NCI-H1436 (cell line): ENCODE measurements at regions not wholly inside any gene's neighbourhood (a gene's known extent, or its start where the extent isn't known, plus 50 kb on each side); places are given as distances from the start of the nearest gene placed in this dataset.

Source experiments
- DNase-seq: peaks from one replicate; lab custom pipeline; 2025; lab: John Stamatoyannopoulos, UW

DNA sequence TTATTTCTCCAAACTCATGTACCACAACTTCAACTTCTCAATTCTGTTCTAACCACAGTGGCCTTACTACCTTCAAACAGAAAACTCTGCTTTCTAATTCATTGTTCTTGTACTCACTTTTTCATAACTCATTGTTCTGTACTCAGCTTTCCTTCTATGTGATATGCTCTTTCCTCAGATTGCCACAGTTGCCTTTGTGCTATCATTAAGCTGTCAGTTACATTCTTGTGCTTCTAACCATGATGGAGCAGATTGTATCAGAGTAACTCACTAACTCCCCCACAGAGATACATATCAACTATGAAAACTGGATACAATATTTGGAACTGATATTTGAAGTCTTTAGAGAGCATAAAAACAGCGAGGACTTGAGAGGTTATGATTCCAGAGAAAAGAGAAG, 1213.7 kb downstream of the KCNT2 start:
- DNase-seq, result no peak

DNA sequence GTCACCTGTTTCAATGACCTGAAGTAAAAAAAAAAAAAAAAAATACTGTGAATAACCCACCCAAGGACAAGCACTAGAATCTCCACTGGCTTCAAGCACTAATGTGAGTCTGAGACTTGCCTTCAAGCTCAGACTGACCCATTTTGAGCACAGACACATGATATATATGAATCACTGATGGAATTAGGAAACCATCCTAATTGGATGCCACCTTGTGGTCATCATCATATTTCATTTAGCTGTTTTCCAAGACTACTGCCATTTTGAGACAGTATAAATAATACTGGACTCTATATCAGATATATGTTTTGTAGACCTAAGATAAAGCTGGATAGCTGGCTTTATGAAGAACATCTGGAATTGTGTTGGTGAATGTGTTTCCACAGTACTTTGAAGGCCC, 1232.0 kb downstream of the KCNT2 start:
- no peak for DNase-seq

DNA sequence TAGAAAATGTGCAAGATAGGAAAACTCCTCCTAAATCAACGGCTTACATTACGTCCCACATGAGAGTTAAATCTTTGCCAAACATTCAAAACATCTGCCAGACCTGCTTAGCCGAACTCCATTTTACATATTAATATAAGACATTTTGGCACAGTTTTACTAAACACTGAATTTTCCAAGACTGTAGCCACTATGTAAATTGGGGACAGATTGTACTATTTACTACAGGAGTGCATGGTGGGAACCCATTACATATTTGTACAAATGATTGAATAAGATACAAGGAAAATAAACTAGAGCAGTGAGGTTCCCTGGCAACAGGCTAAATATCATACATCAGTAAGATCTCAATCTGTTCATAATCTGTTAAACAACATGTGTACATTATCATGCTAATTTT, 1234.4 kb downstream of the KCNT2 start:
- DNase-seq, result no peak

DNA sequence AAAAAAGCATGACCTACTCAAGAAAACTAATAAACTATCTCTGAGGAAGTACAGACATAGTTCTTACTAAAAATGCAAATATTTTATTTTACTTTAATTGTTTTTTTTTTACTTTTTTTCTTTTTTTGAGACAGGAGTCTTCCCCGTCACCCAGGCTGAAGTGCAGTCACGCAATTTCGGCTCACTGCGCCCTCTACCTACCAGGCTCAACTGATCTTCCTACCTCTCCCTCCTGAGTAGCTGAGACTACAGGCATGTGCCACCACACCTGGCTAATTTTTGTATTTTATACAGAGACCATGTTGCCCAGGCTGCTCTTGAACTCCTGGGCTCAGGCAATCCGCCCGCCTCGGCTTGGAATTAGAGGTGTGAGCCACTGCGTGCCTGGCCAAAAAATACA, 1263.1 kb downstream of the KCNT2 start:
- no peak for DNase-seq

DNA sequence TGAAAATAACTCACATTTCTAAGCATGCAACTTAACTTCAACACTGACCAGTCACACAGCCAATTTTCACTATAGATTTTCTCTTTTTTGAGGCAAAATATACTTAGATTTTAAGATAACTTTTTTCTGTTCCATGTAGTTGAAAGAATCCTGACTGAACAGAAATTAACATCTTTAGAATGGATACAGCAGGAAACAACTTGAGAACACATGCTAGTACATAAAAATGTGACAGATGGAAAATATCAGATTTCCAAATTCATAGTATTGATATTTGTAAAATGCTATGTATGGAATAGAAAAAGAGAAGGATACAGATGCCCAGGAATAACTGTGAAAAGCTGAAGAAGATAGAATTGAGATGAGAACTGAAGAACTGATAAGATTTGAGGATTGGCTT, 1270.6 kb downstream of the KCNT2 start:
- DNase-seq, result no peak

DNA sequence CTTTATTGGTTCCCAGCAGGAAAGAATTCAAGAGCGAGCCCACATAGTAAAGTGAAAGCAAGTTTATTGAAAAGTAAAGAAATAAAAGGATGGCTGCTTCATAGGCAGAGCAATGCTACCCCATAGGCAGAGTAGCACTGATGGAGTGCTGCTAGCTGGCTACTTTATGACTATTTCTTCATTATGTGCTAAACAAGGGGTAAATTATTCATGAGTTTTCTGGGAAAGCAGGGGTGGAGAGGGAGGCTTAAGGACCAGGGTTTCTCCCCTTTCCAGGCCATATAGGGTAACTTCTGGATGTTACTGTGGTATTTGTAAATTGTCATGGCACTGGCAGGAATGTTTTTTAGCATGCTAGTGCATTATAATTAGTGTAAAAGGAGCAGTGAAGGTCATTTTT, 1271.4 kb downstream of the KCNT2 start:
- DNase-seq, result no peak

DNA sequence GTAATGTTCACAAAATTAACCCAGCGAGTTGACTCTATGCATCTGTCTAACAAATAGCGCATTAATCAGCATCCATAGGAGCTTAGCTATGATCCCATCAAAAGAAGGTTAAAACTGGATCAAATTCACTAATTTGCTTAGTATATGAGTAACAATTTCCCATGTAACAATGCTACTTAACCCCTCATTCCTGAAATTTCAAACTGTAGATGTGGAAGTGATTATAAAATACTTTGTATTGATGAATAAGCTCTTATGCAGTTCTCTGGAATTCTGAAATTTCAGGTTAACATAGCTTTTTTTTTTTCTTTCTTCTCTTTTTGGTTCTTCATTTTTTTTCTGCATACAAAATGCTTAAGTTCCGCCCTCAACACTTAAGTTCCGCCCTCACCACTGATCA, 1272.7 kb downstream of the KCNT2 start:
- no peak for DNase-seq

DNA sequence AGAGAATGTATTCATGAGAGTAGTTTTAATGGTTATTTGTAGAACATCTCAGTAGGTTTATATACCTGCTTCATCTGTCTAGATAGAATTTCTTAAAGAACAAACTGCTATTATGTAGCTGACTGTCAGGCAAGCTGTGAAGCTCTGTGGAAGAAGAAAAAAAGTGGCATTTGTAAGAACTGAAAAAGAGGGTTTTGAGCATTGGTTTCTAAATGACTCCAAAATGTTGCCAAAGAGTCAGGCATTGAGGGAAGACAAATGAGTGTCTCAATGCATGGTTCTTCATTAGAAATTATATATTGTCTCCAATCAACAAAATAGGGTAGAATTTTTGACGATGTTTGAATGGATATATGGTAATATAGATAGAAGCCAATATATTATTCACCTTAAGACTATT, 1276.1 kb downstream of the KCNT2 start:
- DNase-seq, result no peak

DNA sequence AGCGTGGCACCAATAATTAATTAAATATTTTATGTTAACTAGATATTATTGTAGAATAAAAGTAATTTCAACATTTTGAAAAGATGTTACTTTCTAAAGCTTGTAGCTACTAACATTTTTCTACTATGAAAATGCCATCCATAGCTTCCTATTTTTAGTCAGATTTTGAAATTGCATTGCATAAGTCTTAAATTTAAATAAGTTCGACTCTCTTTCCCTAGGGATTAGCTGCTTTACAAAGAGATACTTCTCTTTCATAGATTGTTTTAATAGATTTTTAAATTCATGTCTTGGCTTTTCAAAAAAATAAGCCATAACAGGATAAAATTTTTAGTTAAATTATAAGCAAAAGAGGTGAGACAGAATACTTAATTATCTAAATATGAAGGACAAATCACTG, 1279.6 kb downstream of the KCNT2 start:
- DNase-seq, result no peak

DNA sequence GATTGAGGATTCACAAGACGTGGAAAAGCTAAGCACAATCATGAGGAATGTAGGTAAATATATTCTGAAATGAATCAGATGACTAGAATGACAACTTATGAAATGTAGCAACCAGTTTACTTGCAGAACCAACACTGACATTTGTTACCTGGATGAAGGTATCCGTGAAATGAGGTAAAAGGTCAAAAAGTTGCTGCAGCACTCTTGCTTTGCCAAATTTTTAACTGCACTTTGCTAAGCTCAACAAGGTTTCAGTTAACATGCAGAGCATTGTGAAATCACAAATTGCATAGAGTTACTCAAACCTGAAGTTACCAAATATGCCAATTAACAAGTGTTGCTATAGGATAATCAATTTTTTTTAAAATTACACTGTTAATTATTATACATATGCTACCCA, 1280.1 kb downstream of the KCNT2 start:
- DNase-seq, result no peak

DNA sequence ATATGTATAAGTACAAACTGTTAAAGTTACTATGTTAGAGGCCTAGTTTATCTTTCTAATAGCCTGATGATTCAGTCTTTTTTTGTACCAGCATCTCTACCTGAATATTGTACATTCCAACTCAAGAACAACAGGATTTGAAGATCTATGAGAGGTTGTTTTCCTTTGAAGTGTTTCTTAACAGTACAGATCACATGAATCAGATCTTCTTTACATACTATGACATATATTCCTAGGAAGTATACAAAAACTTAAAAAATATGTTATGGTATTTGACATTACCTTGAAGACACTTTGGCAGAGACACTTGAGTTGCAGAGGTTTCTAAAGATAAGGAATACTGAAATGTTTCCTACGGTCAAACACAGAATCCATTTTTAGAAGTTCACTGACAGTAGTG, 1280.9 kb downstream of the KCNT2 start:
- DNase-seq, result no peak

DNA sequence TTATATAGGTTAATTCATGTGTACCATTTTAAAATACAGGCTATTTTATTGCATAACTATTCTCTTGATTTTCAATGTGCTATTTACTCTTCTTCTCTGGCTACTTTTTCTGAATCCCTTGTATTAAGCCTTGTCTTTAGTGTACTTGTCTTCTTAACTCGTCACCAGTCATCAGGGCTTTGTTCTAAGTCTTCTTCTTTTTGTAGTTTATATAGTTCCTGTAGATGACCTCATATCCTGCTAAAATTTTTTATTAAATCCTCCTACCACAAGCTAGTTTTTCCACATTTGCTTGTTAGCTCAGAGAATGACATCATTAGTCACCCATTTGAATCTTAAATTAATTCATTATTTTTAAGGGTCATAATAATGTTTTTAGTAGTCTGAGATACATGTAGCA, 1281.9 kb downstream of the KCNT2 start:
- DNase-seq, result no peak

DNA sequence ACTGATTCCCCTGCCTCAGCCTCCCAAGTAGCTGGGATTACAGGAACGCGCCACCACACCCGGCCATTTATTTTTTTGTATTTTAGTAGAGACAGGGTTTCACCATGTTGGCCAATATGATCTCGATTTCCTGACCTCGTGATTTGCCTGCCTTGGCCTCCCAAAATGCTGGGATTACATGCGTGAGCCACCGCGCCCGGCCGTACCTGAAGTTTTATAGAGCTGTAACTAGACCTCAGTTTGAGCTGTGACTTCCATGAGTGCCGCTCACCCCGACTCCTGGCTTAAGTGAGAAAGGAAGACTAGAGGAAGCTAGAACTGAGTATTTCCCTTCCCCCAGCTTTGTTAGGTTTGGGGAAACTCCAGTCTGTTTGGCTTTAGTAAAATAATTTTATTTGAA, 1283.1 kb downstream of the KCNT2 start:
- DNase-seq, result no peak

DNA sequence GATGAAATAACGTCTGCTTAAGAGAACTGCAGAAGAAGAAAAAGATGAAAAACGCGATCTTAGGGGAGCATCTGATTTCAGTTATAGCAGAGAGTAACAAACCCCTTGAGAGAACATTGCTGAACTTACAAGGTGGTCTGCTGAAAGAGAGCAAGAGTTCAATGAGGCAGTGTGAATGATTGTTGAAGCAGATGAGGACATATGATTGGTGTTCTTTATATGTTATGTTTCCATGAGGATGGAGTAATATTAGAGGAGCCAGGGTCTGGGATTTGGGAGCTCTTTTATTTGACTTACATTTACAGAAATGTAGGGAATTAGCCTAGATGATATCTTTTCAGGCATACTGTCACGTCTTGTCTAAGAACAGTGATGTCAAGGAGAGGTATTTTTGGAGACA, 1302.0 kb downstream of the KCNT2 start:
- no peak for DNase-seq

DNA sequence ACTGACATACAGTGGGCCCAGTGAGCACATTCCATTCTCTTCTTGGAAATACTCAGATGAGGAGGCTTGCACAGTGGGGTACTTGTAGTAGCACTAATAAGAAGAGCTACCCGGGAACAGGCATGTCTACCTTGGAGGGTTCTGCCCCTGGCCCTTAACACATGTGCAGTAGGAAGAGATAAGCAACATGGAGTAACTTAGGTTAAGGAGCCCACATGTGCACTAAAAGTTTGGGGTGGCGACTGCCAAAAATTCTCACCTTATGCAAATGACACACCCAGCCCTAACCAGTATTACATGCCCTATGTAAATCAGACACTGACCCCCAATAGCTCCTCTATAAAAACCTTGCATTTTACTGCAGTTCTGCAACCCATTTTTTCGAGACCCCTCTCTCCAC, 1313.3 kb downstream of the KCNT2 start:
- no peak for DNase-seq

DNA sequence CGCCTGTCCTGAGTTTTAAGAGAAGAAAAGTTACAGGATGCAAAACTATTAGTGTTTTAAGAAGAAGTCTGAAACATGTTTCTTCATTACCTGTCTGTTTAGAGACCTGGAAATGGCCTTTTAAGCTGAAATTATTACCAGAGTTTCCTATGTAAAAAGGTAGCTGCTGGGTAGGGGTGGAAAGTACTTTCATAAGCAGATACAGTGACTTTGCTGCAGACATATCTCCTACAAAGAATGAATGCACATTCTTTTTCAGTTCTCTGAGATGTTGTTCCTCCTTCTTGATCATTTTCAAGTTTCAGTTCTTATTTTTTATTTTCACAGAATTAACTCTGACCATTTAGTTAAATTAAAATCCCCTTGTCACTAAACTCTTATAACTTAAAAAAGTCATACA, 1329.6 kb downstream of the KCNT2 start:
- no peak for DNase-seq

DNA sequence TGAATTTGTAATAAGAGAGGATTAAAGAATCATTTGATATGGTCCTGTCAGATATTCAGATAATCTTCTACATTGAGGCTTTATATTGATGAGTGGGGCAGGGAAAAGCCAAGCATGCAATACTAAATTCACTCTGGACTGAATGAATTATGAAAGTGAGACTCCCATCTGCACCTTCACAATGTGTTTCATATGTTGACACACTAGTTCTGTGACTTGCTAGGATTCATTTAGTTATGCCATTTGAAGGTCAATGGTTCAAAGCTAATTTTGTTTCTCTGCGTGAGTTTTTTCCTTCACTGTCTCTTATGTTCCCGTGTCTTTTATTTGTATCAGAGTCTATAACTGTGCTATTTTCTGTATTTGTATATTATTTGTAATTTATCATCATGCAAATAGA, 1332.5 kb downstream of the KCNT2 start:
- DNase-seq, result no peak

DNA sequence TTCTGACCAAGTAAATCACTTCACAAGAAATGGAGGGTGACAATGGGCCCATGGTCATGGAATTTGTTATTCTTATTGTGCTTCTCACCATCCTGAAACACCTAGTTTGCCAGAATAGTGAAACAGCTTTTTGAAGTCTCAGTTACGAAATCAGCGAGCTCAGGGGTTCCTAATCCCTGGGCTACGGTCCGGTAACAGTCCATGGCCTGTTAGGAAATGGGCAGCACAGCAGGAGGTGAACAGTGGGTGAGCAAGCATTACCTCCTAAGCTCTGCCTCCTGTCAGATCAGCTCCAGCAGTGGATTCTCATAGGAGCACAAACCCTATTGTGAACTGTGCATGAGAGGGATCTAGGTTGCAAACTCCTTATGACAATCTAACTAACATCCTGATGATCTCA, 1356.3 kb downstream of the KCNT2 start:
- DNase-seq, result no peak

DNA sequence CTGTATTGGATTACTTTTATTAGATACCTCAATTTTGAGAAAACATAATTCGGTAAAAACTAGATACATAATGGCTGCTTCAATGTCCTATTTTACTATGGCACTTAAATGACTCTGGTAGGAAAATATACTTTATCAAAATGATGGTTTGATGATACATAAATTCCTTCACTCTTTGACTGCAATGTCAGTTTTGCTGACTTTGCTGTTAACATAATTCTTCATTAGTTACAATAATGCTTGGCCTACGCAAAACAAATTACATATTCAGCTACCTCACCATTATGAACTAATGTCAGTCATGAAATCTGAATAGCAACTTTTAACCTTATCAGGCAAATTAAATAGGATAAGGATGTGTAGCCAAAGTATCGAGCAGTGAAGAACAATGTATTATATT, 1364.7 kb downstream of the KCNT2 start:
- no peak for DNase-seq

DNA sequence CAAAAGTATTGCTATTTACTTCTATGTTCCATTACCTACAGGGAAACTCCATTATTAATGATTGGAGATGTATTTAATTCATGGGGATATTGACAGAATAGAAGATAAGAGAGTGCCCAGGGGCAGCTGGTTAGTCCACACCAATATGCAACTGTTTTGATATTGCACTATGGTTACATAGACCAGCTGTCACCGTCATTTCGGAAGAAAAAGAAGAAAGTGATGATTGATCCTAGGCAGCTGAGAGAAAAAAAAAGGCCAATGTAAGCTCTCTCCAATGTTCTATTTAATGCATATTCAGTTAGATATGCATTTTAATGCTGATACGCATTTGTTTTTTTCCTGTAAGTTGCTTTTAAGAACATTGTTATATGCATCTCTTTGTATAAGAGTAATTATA, 1367.2 kb downstream of the KCNT2 start:
- no peak for DNase-seq

DNA sequence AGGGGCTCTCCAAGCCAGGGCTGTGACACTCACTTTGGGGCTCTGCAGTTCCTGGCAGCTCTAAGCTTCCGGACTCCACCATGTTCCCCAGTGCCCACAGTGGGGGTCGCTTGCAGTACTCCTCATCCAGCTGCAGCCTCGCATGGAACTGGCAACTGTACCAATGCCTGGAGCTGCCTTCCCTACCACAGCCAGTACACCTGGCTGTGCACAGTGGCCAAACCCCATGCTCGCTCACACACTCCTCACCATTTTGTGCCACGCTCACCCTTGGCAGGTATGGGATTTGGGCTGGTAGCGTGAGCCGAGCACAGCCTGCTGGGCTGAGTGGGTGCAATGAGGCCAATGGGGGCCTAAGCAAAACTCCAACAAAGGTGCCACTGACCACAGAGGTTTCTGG, 1369.9 kb downstream of the KCNT2 start:
- no peak for DNase-seq

DNA sequence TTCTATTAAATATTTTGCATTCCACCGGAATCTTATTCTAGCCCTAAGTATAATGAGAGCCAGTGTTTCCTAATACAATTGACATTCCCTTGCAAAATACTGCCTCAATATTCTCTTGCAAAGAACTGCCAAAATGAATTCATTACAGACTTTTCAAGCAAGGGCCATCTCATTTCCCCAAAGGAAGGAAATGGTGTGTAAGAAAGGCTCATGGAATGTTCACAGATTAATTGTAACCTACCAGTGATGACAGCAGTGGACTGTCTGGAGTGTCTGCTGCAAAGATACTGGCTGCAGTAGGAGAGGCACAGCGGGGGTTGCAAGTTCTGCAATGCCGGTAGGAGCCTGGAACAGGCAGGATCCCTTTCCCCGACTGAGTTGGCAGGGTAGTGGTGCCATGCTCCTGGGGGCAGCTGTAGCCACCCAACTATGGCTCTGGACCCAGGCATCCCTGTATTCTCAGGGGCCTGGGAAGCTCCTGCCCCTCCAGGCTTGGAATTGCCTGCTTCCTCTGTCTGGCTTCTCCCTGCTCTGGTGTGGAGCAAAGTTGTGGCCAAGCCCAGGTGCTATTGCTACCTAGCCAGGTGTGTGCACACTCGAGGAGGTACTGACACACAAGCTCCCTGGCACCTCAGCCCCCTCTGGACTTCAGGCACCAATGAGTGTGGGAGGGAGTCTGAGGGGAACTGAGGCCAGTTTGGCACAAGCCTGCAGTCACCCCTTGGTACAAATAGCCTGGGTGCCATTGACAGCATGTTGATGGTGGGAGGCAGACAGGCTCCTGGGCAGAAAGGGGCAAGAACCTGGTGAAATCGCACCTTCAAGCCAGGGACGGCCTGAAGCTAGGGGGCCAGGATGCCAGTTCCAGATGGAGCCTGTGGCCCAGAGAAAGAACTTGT, 1371.0 kb downstream of the KCNT2 start:
- DNase-seq, result no peak

DNA sequence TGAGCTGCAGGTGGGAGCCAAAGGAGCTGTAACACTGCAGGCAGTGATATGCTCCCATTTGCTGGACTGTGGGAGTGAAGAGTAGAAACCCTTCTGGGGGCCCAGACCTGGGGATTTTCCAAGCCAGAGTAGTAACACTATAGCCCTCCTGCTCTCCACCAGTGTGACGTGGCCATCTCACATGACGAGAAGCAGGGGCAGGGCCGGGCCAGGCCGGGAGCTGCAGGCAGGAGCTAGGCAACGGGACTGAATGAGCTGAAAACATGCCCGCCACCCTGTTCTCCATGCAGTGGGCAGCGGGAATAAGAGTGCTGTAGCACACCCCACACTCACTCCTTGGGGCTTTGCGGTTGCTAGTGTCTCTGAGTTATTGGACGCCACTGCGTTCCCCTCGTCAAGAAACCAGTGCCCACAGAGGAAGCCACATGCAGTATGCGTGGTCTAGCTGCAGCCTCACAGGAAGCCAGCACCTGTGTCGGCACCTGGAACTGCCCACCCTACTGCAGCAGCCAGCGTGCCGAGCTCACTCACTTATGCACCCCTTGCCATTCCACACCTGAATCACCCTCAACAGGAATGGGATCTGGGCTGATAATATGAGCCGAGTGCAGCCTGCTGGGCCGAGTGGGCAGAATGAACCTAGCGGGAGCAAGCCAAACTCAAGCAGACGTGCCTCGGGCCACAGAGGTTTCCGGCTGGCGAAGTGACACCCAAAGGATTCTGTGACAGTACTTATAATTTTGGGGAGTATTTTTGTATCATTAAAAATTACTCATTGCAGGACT, 1389.6 kb downstream of the KCNT2 start:
- no peak for DNase-seq

DNA sequence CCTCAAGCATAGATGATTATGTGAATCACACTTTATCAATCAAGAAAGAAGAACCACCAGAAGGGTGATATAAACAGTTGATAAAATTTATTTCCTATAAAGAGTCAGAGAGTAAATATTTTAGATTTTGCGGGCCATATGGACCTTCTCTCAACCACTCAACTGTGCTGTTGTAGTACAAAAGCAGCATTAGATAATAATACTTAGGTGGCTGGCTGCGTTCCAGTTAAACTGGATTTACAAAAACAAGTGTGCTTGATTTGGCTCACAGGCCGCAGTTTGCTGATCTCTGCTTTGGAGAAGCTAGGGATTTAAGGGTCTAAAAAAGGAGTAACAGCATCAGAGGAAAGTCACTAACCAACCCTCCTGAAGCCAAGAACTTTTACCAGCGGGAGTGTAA, 1406.0 kb downstream of the KCNT2 start:
- no peak for DNase-seq
